IMR-90 (cell line): ENCODE measurements at regions not wholly inside any gene's neighbourhood (a gene's known extent, or its start where the extent isn't known, plus 50 kb on each side); places are given as distances from the start of the nearest gene placed in this dataset.

Experiments used
- ATAC-seq: fragments of 200-7000 bp; cut with Tn5 transposase; 2 replicates; pipeline ENCODE4 v1.9.1; 2020; ENCODE audit warnings: low read depth, mild to moderate bottlenecking, moderate library complexity
- BruUV-seq: library from RNA; stranded (reverse); fragments of 400-500 nt; replicated peaks from 2 replicates; lab custom pipeline; 2021; lab: Mats Ljungman, UMichigan
- CTCF ChIA-PET: fragments of 300-600 bp; formaldehyde crosslinking; extraction: SDS; loops from one replicate; lab custom pipeline; 2021; ENCODE audit warnings: antibody characterized with exemption; lab: Yijun Ruan, JAX
- POLR2A ChIA-PET: fragments of 300-600 bp; sonication (Branson Sonifier 250); formaldehyde crosslinking; loops from one replicate; lab custom pipeline; 2022; ENCODE audit warnings: antibody characterized with exemption; ENCODE audit not compliant: unreplicated experiment; lab: Charles Lee
- DNase-seq: peaks from one replicate; pipeline ENCODE4 v3.0.0; 2013
- H2AFZ ChIP-seq: replicated peaks from 2 replicates; pipeline ENCODE3; 2013; ENCODE audit warnings: low read length, mild to moderate bottlenecking; ENCODE audit not compliant: poor library complexity
- H2AK5ac ChIP-seq: 2 replicates; pipeline ENCODE4 v1.6.1; 2013; ENCODE audit warnings: low read depth, low read length, inconsistent platforms
- H2AK9ac ChIP-seq: replicated peaks from 2 replicates; pipeline ENCODE3; 2013; ENCODE audit warnings: mild to moderate bottlenecking, low read depth, low read length, moderate library complexity; ENCODE audit not compliant: poor library complexity
- H2BK120ac ChIP-seq: 2 replicates; pipeline ENCODE4 v1.6.1; 2013; ENCODE audit warnings: low read depth, low read length, inconsistent platforms
- H2BK15ac ChIP-seq: 3 replicates; pipeline ENCODE4 v1.6.1; 2013; ENCODE audit warnings: low read depth, low read length, inconsistent platforms
- H2BK20ac ChIP-seq: 2 replicates; pipeline ENCODE4 v1.6.1; 2013; ENCODE audit warnings: low read depth, mild to moderate bottlenecking, inconsistent platforms, low read length, moderate library complexity
- H2BK5ac ChIP-seq: 2 replicates; pipeline ENCODE4 v1.6.1; 2013; ENCODE audit warnings: mild to moderate bottlenecking, low read depth, low read length, inconsistent platforms; ENCODE audit not compliant: poor library complexity, severe bottlenecking
- H3K14ac ChIP-seq: replicated peaks from 2 replicates; pipeline ENCODE4 v1.6.1; 2013; ENCODE audit warnings: low read depth, low read length, inconsistent platforms
- H3K18ac ChIP-seq: 2 replicates; pipeline ENCODE4 v1.6.1; 2013; ENCODE audit warnings: low read depth, low read length, control low read depth
- H3K23ac ChIP-seq: 2 replicates; pipeline ENCODE4 v1.6.1; 2013; ENCODE audit warnings: low read depth, low read length, inconsistent platforms
- H3K27ac ChIP-seq: 2 replicates; pipeline ENCODE4 v1.5.1; 2013; ENCODE audit warnings: mild to moderate bottlenecking, control low read depth, low read length; ENCODE audit not compliant: insufficient read depth
- H3K27me3 ChIP-seq: 2 replicates; pipeline ENCODE4 v1.6.1; 2013; ENCODE audit warnings: low read length; ENCODE audit not compliant: control insufficient read depth, insufficient read depth
- H3K36me3 ChIP-seq: 2 replicates; pipeline ENCODE4 v1.6.1; 2013; ENCODE audit warnings: low read length, mixed read lengths; ENCODE audit not compliant: control insufficient read depth, insufficient read depth
- H3K4ac ChIP-seq: 2 replicates; pipeline ENCODE4 v1.6.1; 2013; ENCODE audit warnings: low read depth, low read length, inconsistent platforms
- H3K4me1 ChIP-seq: 2 replicates; pipeline ENCODE4 v1.6.1; 2013; ENCODE audit warnings: low read length, mixed read lengths; ENCODE audit not compliant: control insufficient read depth, insufficient read depth
- H3K4me2 ChIP-seq: 2 replicates; pipeline ENCODE4 v1.6.1; 2013; ENCODE audit warnings: low read depth, mild to moderate bottlenecking, control low read depth, low read length, moderate library complexity
- H3K4me3 ChIP-seq: 2 replicates; pipeline ENCODE4 v1.5.1; 2013; ENCODE audit warnings: low read depth, mild to moderate bottlenecking, control low read depth, low read length, moderate library complexity; ENCODE audit not compliant: insufficient read depth
- H3K56ac ChIP-seq: 2 replicates; pipeline ENCODE4 v1.6.1; 2013; ENCODE audit warnings: low read length, inconsistent platforms; ENCODE audit not compliant: insufficient read depth; ENCODE audit errors: extremely low read depth
- H3K79me1 ChIP-seq, 2 experiments: 2 replicates each; pipeline ENCODE4 v1.6.1; 2013; ENCODE audit warnings: low read length in 2 of 2, inconsistent platforms in 1 of 2, low read depth in 1 of 2
- H3K9ac ChIP-seq: 2 replicates; pipeline ENCODE4 v1.6.1; 2013; ENCODE audit warnings: low read depth, low read length, control low read depth
- H3K9me1 ChIP-seq: 2 replicates; pipeline ENCODE4 v1.6.1; 2013; ENCODE audit warnings: low read length, inconsistent platforms; ENCODE audit not compliant: insufficient read depth
- H3K9me3 ChIP-seq: 2 replicates; pipeline ENCODE4 v1.6.1; 2013; ENCODE audit warnings: low read length; ENCODE audit not compliant: control insufficient read depth, insufficient read depth
- H4K20me1 ChIP-seq: 2 replicates; pipeline ENCODE4 v1.6.1; 2013; ENCODE audit warnings: low read length, inconsistent platforms; ENCODE audit not compliant: insufficient read depth
- H4K5ac ChIP-seq: 2 replicates; pipeline ENCODE4 v1.6.1; 2013; ENCODE audit warnings: mild to moderate bottlenecking, low read depth, low read length, control low read depth
- H4K8ac ChIP-seq, 2 experiments: 2 replicates each; pipeline ENCODE4 v1.6.1; 2013; ENCODE audit warnings: low read depth in 2 of 2, low read length in 2 of 2, control low read depth in 1 of 2, inconsistent platforms in 1 of 2
- H4K91ac ChIP-seq: 2 replicates; pipeline ENCODE4 v1.6.1; 2013; ENCODE audit warnings: low read depth, low read length, inconsistent platforms; ENCODE audit not compliant: insufficient read depth
- FOS ChIP-seq: fragments of 150-350 bp; IDR thresholded peaks from 2 replicates; pipeline ENCODE4 v1.6.1; 2016; ENCODE audit warnings: low read depth, low read length
- MXI1 ChIP-seq: IDR thresholded peaks from 2 replicates; pipeline ENCODE4 v1.6.1; 2012; ENCODE audit warnings: low read depth, mild to moderate bottlenecking, low read length, moderate library complexity, borderline replicate concordance
- NFE2L2 ChIP-seq: fragments of 150-350 bp; IDR thresholded peaks from 2 replicates; pipeline ENCODE4 v1.6.1; 2016; ENCODE audit warnings: low read depth, mild to moderate bottlenecking, low read length
- RAD21 ChIP-seq: IDR thresholded peaks from 2 replicates; pipeline ENCODE4 v1.6.1; 2012; ENCODE audit warnings: low read length, improper control_type of control experiment
- WGBS, 2 experiments: methylation state at CpG; one replicate each; pipeline versions ENCODE4 v1.1.5 to v1.1.7; 2013; ENCODE audit warnings: missing lambda C conversion rate in 2 of 2; ENCODE audit not compliant: insufficient read length in 1 of 2; ENCODE audit errors: extremely low coverage in 2 of 2; 5-methylcytosine and 5-hydroxymethylcytosine counted together
- dilution Hi-C: fragments of 300-500 bp; cut with HindIII; formaldehyde crosslinking; loops from one replicate; pipeline ENCODE4 v1.14.3; 2018; ENCODE audit warnings: low sequenced_read_pairs; ENCODE audit not compliant: unreplicated experiment
- in situ Hi-C: fragments of 300-500 bp; cut with MboI; formaldehyde crosslinking; loops from 3 replicates; pipeline ENCODE4 v1.14.3; 2019; ENCODE audit warnings: low sequenced_read_pairs, inconsistent platforms, mixed read lengths
- intact Hi-C: fragments of 100-400 bp; cut with micrococcal nuclease; formaldehyde crosslinking; loops from 2 replicates; pipeline ENCODE4 v1.10.0; 2022

GRCh38 chr2:235168174-235168979 lies 216.6 kb downstream of the SH3BP4 start:
- no peak overlapping the region for H4K8ac ChIP-seq
- peaks cover 12% of the 10 kb centered on the region for H3K4me1 ChIP-seq
- H3K4me3 ChIP-seq, result no peak overlapping the region
- H4K20me1 ChIP-seq, result no peaks in the 10 kb centered on the region
- ChIA-PET POLR2A (no interaction called here), CTCF (no interaction called here)
- no TSS peak for BruUV-seq
- H2AFZ ChIP-seq, result no peak overlapping the region
- no peak overlapping the region for H3K27ac ChIP-seq
- no peak overlapping the region for H2BK15ac ChIP-seq
- intact Hi-C loops (no loop called here), dilution Hi-C loops (no loop called here), in situ Hi-C loops (no loop called here)
- H2BK120ac ChIP-seq, result no peak overlapping the region
- 54% methylated on average over 4 of the region's 8 CpGs; no CpG with 5 or more reads in 1 of the 2 experiments for WGBS, 2 experiments
- H3K36me3 ChIP-seq, result no peaks in the 10 kb centered on the region
- peaks cover 10% of the 10 kb centered on the region for H3K9me1 ChIP-seq
- DNase-seq, result no peak
- no peak overlapping the region for H4K91ac ChIP-seq
- H2BK20ac ChIP-seq, result 0 out of 2 replicates have a peak overlapping the region, but pooled peaks have one; percentile 20
- no peak for ATAC-seq
- H2AK9ac ChIP-seq, result no peak overlapping the region
- H3K9me3 ChIP-seq, result no peaks in the 10 kb centered on the region
- H3K23ac ChIP-seq, result no peak overlapping the region
- no peak overlapping the region for H3K56ac ChIP-seq
- peaks cover 5% of the 10 kb centered on the region for H3K27me3 ChIP-seq
- no peaks in the 10 kb centered on the region for H3K79me1 ChIP-seq
- no peak overlapping the region for H2AK5ac ChIP-seq
- no peak overlapping the region for H3K18ac ChIP-seq
- no peak overlapping the region for H4K5ac ChIP-seq
- no peak overlapping the region for H3K4ac ChIP-seq
- no peak overlapping the region for H2BK5ac ChIP-seq
- H3K4me2 ChIP-seq, result no peak overlapping the region
- no peak for TF ChIP-seq RAD21
- TF ChIP-seq MXI1, result no peak
- TF ChIP-seq FOS, result no peak
- TF ChIP-seq NFE2L2, result no peak
- no peak overlapping the region for H3K14ac ChIP-seq
- H3K9ac ChIP-seq, result no peak overlapping the region
